ENCODE measurements at regions not wholly inside any gene's neighbourhood (a gene's known extent, or its start where the extent isn't known, plus 50 kb on each side); places are given as distances from the start of the nearest gene placed in this dataset.
"Not testable (repeated sequence)": the region's sequence is repeated elsewhere in the genome, so short reads cannot be mapped to it uniquely, and the experiment has no call there.

- CTCF ChIA-PET = interaction anchor here (0.8 to 5.3 kb wide), 5 partner anchors 16 to 74 kb away, joined by 3 to 27 read pairs (median 3); no protein-coding TSS in a partner anchor
- POLR2A ChIA-PET = interaction anchor here (1.1 kb wide), 2 partner anchors 39 to 301 kb away, joined by 3 read pairs; a partner anchor contains a TSS
- no peak for TF ChIP-seq CTCF (IDR thresholded peaks at IDR 0.05; ENCODE audit: control extremely low read depth, extremely low read depth, low read depth, missing control alignments)
Measured at GRCh38 chr6:27591699-27592480, 119.0 kb upstream of the ZNF184 start.

DNA sequence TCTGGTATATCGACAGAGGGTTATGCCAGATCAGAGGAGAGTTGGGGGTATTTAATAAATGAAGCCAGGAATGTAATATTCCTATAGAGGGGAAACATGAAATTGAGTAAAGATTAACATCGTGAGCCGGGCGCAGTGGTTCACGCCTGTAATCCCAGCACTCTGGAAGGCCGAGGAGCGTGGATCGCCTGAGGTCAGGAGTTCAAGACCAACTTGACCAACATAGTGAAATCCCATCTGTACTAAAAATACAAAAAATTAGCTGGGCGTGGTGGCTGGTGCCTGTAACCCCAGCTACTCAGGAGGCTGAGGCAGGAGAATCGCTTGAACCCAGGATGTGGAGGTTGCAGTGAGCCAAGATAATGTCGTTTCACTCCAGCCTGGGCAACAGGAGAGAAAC, 112.4 kb upstream of the ZNF184 start:
- DNase-seq (ENCODE audit: extremely low spot score); POLR2A ChIA-PET: not testable (repeated sequence)
- CTCF ChIA-PET = interaction anchor here (1.4 to 1.8 kb wide), 2 partner anchors 10 to 23 kb away, joined by 3 to 6 read pairs; no protein-coding TSS in a partner anchor

More at GRCh38 chr6:27591699-27592480, 119.0 kb upstream of the ZNF184 start:
- no peak for DNase-seq (ENCODE audit: extremely low spot score)

GRCh38 chr6:27584326-27584725, 111.4 kb upstream of the ZNF184 start:
- no peak for DNase-seq (ENCODE audit: extremely low spot score)
- POLR2A ChIA-PET = interaction anchor here (0.6 kb wide), 1 partner anchor 213 kb away, joined by 3 read pairs; no protein-coding TSS in a partner anchor
- TF ChIP-seq CTCF (IDR thresholded peaks at IDR 0.05; ENCODE audit: control extremely low read depth, extremely low read depth, low read depth, missing control alignments) = no peak
- CTCF ChIA-PET = interaction anchor here (1.5 to 1.8 kb wide), 2 partner anchors 15 to 24 kb away, joined by 3 to 6 read pairs; no protein-coding TSS in a partner anchor

- POLR2A ChIA-PET = no interaction called here
- no peak for TF ChIP-seq CTCF (IDR thresholded peaks at IDR 0.05; ENCODE audit: control extremely low read depth, extremely low read depth, low read depth, missing control alignments)
- DNase-seq (ENCODE audit: extremely low spot score) = no peak
- CTCF ChIA-PET = interaction anchor here (1.5 to 1.8 kb wide), 2 partner anchors 14 to 26 kb away, joined by 3 to 6 read pairs; no protein-coding TSS in a partner anchor
Measured at GRCh38 chr6:27582928-27583725, 110.2 kb upstream of the ZNF184 start.

DNA sequence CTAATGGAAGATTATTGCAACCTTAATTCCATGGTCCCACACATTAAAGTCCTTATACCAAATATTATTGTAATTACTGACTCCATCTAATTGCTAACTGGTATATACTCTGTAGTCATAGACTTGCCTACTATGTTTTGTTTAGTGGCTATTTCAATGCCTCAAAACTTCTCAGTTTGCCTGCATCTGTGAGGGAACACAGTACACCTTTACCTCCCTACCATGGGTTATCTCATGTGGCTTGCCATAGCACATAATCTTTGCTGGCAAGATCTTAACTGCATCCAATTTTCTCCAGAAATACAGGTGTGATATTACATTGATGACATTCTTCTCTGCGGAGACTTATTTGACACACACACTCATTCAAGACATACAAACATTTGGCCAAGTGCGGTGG, 107.1 kb upstream of the ZNF184 start:
- POLR2A ChIA-PET = no interaction called here
- no peak for DNase-seq (ENCODE audit: extremely low spot score)
- TF ChIP-seq CTCF (IDR thresholded peaks at IDR 0.05; ENCODE audit: control extremely low read depth, extremely low read depth, low read depth, missing control alignments) = no peak
- CTCF ChIA-PET = no interaction called here

DNA sequence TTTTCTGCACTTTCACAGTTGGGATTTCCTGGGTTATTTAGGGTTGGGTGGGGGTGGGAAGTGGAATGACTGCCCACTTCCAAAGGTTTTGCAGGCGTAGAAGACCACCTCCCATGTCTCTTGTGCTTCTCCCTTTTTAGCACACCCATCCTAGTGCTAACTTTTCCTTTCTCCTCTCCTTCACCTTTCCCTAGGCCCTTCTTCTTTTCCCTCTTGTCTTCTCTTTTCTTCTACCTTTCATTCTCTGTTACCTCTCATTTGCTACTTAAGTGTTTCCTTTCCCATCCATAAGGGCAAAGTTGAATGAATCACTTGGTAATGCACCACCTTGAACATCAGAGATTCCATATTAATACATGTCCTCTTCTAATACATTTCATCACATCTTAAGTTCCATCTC, 105.0 kb upstream of the ZNF184 start:
- CTCF ChIA-PET = no interaction called here

More for the DNA sequence above, 105.0 kb upstream of the ZNF184 start:
- POLR2A ChIA-PET = no interaction called here
- no peak for TF ChIP-seq CTCF (IDR thresholded peaks at IDR 0.05; ENCODE audit: control extremely low read depth, extremely low read depth, low read depth, missing control alignments)
- DNase-seq (ENCODE audit: extremely low spot score) = no peak
